NOMO-1 treated with dmso at 0.1 percent for 144 hours (cell line): ENCODE measurements at regions not wholly inside any gene's neighbourhood (a gene's known extent, or its start where the extent isn't known, plus 50 kb on each side); places are given as distances from the start of the nearest gene placed in this dataset.

Experiments used
- DNase-seq: peaks from one replicate; lab custom pipeline; 2025; ENCODE audit not compliant: unreplicated experiment; lab: John Stamatoyannopoulos, UW

DNA sequence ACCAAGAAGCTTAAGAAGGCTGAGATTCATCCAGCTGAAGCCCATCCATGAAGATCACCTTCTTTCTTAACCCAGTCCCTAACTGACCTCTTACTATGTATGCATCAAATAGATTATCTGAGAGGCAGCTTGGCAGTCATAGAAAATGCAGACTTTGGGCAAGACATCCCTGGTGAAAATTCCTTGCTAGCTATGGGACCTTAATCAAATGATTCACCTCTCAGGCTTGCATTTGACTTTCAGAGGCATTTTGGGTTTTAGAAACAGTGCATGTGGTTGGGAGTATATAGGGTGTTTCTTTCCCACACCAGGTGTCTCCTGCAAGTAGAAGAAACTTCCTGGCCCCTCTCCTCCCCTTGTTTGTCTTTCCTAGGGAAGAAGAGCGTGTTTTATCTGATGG lies 188.5 kb upstream of the ISX start:
- no peak for DNase-seq

DNA sequence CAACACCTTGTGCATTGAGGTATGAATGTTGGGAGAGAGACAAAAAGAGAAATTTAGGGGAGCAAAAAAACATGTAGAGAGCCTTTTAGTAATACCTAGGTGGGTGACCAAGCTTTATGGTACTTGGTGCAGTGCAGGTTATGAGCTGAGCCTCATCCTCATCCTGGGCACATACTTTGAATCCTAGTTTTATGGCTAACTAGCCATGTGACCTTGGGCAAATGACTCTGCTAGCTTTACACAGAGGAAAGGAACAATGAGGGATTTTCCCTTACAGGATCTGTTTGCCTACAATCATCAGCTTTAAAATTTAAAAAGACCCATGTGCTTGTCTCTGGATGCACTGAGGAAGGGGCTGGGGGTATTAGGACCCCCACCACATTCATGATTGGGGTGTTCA lies 187.8 kb upstream of the ISX start:
- DNase-seq = no peak

DNA sequence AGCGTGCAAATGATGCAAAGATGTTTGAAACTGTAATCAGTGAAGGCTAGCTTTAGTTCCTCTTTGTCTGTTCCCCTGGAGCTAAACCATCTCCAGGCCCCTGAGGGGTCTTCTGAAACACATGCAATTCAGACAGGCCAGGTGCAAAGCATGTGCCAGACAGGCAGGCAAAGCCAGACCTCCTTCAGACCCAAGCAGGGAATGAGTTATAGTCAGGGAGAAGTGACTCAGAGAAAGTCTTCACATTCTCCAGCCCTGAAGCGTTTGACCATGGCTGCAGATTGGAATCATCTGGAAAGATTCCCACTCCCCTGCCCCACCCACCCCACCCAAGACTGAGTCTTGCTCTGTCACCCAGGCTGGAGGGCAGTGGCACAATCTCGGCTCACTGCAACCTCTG lies 187.0 kb upstream of the ISX start:
- no peak for DNase-seq

DNA sequence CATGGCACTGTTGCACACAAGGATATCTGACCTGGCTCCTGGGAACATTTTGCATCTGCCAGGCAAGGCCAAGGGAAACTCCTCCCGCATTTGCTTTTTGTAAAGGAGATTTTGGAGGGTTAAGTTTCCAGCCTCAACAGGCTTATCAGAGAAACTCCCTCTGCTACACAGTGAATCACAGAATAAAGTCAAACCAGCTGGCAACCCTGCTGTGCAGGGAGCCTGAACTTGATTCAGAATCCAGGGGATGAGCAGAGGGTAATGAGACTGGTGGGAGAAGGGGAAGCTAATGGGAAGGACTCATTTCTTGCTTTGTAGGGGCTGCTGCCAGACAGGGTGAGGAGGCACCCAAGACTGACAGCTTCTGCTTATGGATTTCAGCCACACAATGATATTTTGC lies 185.3 kb upstream of the ISX start:
- DNase-seq = no peak

GRCh38 chr22:34881453-34881852 lies 184.5 kb upstream of the ISX start:
- DNase-seq = no peak

DNA sequence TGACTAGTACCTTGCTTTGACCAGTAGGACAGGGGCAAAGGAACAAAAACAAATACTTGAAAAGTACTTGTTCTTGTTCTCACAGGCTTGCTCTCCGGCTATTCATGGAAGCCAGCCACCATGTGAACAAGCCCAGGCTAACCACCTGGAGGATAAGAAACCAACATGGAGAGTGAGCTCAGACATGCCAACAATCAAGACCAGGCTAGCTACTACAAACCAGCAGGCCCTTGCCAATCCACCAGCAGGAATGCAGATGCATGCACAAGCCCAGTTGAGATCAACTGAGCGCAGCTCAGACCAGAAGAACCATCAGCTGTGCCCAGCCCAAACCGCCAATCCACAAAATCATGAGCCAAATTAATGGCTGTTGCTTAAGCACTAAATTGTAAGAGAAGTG lies 180.1 kb upstream of the ISX start:
- no peak for DNase-seq

GRCh38 chr22:34886391-34886790 lies 179.6 kb upstream of the ISX start:
- DNase-seq = no peak

- DNase-seq = no peak
Observed at GRCh38 chr22:34886812-34887211, 179.1 kb upstream of the ISX start.

DNA sequence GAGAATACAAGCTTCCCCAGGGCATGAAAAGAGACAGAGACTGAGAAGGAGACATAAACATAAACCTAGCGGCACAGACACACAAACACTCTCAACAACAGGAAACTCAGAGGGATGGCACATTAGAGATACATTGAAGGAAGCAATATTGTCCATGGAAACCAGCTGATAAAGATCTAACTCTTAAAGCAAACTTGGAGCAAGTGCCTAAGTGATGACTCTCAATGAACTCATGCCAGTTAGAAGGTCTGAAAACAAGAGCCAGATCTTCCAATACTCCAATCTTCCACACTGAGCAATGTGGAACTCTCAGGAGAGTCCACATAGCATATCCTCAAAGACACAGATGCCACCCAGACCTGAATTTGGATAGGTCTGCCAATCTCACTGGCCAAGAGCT lies 168.8 kb upstream of the ISX start:
- DNase-seq = no peak

DNA sequence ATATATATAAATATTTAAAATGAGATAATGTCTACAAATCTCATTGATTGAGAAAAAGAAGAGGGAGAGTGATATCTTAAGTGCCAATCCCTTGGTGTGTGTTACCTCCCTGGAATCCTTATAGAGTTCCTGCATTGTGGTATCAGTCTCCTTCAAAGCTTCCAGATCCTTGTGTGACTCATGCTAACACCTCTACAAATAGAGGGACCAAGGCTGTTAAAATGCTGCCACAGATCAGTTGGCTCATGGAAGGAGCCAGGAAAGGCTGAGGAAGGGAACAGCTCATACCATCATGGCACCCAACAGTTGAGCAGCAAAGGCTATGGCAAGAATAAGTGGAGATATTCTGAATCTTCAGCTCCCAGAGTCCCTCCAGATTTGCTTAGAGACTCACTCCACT lies 163.6 kb upstream of the ISX start:
- DNase-seq = no peak

- no peak for DNase-seq
Observed at GRCh38 chr22:34903416-34903815, 162.5 kb upstream of the ISX start.

GRCh38 chr22:34904486-34904885 lies 161.5 kb upstream of the ISX start:
- DNase-seq = no peak

- no peak for DNase-seq
Observed at GRCh38 chr22:34913826-34914225, 152.1 kb upstream of the ISX start.

DNA sequence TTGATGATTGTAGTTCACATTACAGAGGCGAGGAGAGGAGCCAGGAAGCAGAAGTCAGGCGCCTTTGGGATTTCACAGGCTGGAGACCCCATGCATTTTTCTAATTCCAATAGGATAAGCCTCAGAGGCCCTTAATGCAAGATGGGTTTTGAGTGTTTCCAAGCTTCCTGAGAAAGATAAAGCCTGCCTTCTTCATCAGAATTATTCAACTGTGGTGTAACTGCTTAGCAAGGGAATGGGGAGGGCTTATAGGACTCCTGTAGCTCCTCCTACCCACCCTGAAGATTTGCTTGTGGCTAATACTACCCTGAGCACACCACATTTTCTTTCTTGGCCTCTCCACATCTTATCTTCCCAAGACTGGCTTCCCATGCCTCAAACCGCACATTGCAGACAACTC lies 151.1 kb upstream of the ISX start:
- no peak for DNase-seq

GRCh38 chr22:34917239-34917638 lies 148.7 kb upstream of the ISX start:
- no peak for DNase-seq

- DNase-seq = no peak
Observed at GRCh38 chr22:34931026-34931425, 134.9 kb upstream of the ISX start.

- DNase-seq = no peak
Observed at GRCh38 chr22:34934261-34934660, 131.7 kb upstream of the ISX start.

GRCh38 chr22:34943830-34944229 lies 122.1 kb upstream of the ISX start:
- no peak for DNase-seq

DNA sequence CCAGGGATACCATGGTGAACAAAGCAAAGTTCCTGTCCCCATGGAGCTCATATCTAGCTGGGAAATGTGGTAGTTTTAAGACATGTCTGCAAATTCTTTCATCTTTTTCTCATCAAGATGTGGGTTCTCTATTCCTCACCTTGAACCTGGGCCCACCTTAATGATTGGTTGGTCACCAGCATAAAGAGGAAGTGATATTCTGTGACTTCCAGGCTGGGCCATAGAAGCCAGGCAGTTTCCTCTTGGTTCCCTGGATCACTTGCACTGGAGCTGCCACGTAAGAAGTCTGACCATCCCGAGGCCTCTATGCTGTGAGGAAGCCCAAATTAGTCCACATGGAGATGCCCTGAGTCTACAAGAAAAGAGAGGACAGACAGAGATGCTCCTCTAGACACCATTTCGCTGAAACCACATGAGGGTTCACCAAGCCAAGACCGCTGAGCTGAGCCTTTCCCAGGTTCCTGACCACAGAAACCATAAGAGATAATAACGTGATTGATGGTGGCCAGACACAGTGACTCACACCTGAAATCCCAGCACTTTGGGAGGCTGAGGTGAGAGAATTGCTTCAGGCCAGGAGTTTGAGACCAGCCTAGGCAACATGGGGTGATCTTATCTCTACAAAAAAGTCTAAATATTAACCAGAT lies 119.5 kb upstream of the ISX start:
- no peak for DNase-seq

DNA sequence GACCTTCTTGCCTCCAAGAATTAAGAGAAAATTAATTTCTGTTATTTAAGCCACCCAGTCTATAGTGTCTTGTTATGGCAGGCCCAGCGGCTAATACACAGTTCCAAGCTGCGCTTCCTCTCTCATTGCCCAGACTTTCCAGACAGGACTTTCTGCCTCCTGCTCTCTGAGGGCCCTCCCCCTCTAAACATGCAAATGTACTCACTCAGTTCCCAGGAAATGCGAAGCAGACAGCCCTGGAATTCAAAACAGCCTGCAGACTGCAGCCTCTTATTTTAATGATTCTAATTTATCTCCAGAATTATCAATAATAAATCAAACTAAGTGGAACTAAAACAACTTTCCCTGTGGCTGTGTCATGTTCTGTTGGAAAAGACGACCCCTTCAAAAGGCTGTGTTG lies 115.5 kb upstream of the ISX start:
- no peak for DNase-seq

- no peak for DNase-seq
Observed at GRCh38 chr22:34951212-34951611, 114.7 kb upstream of the ISX start.

- no peak for DNase-seq
Observed at GRCh38 chr22:34960005-34960404, 106.0 kb upstream of the ISX start.

- no peak for DNase-seq
Observed at GRCh38 chr22:34966980-34967565, 98.9 kb upstream of the ISX start.
